NT2/D1 (cell line): ENCODE measurements at regions not wholly inside any gene's neighbourhood (a gene's known extent, or its start where the extent isn't known, plus 50 kb on each side); places are given as distances from the start of the nearest gene placed in this dataset.
"Not testable (repeated sequence)": the region's sequence is repeated elsewhere in the genome, so short reads cannot be mapped to it uniquely, and the experiment has no call there.

Experiments used
- DNase-seq: peaks from one replicate; pipeline ENCODE4 v3.0.0-alpha.2; 2011; ENCODE audit warnings: low read depth, low spot score
- H3K27me3 ChIP-seq: 2 replicates; pipeline ENCODE4 v1.6.0; 2011; ENCODE audit warnings: mild to moderate bottlenecking; ENCODE audit not compliant: insufficient read length, insufficient read depth
- H3K36me3 ChIP-seq: 2 replicates; pipeline ENCODE4 v1.6.1; 2011; ENCODE audit warnings: mild to moderate bottlenecking, low read length, mixed read lengths; ENCODE audit not compliant: insufficient read depth, insufficient read length
- H3K4me1 ChIP-seq: 2 replicates; pipeline ENCODE4 v1.5.1; 2011; ENCODE audit not compliant: insufficient read depth, insufficient read length
- H3K4me3 ChIP-seq: 2 replicates; pipeline ENCODE4 v1.5.1; 2011; ENCODE audit warnings: low read depth; ENCODE audit not compliant: insufficient read length
- H3K9ac ChIP-seq: 2 replicates; pipeline ENCODE4 v1.6.0; 2011; ENCODE audit warnings: low read depth; ENCODE audit not compliant: insufficient read length
- H3K9me3 ChIP-seq: 2 replicates; pipeline ENCODE4 v1.5.1; 2011; ENCODE audit warnings: mild to moderate bottlenecking, low read length; ENCODE audit not compliant: insufficient read depth
- SUZ12 ChIP-seq: IDR thresholded peaks from 2 replicates; pipeline ENCODE4 v1.6.1; 2011; ENCODE audit not compliant: insufficient read length, insufficient read depth; ENCODE audit errors: extremely low read depth
- YY1 ChIP-seq: IDR thresholded peaks from 2 replicates; pipeline ENCODE4 v1.6.1; 2011; ENCODE audit not compliant: insufficient read length, insufficient read depth
- ZNF274 ChIP-seq: IDR thresholded peaks from 2 replicates; pipeline ENCODE4 v1.6.1; 2011; ENCODE audit warnings: mild to moderate bottlenecking, low read depth, low read length

DNA sequence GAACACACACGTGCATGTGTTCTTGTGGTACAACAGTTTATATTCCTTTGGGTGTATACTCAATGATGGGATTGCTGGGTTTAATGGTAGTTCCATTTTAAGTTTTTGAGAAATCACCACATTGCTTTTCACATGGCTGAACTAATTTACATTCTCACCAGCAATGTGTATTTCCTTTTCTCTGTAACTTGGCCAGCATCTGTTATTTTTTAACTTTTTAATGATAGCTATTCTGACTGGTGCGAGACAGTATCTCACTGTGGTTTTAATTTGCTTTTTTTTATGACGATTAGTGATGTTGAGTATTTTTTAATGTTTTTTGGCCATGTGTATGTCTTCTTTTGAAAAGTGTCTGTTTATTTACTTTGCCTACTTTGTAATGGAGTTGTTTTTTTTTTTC is 256.6 kb downstream of the ZWINT start:
- Histone ChIP-seq H3K4me3 (no peak overlapping the region), H3K4me1 (no peaks in the 10 kb centered on the region), H3K36me3 (no peaks in the 10 kb centered on the region), H3K9me3 (no peaks in the 10 kb centered on the region), H3K27me3 (no peaks in the 10 kb centered on the region), H3K9ac (no peak overlapping the region)
- no peak for TF ChIP-seq ZNF274
- no peak for TF ChIP-seq SUZ12
- TF ChIP-seq YY1, result no peak
- DNase-seq, result no peak

DNA sequence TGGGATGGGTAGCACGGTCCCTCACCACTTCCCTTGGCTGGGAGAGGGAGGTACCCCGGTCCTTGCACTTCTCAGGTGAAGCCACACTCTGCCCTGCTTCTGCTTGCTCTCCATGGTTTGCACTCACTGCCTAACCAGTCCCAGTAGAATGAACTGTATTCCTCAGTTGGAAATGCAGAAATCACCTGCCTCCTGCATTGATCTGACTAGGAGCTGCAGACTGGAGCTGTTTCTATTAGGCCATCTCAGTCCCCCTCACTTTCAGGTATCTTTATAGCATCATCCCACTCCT is 264.9 kb downstream of the ZWINT start:
- Histone ChIP-seq H3K27me3 (no peaks in the 10 kb centered on the region), H3K36me3 (no peaks in the 10 kb centered on the region), H3K4me1 (no peaks in the 10 kb centered on the region), H3K9ac (no peak overlapping the region), H3K4me3 (no peak overlapping the region), H3K9me3 (0 out of 2 replicates have a peak, but pooled peaks cover under 1% of the 10 kb centered on the region)
- TF ChIP-seq ZNF274 (no peak), YY1 (no peak)
- DNase-seq, result no peak

DNA sequence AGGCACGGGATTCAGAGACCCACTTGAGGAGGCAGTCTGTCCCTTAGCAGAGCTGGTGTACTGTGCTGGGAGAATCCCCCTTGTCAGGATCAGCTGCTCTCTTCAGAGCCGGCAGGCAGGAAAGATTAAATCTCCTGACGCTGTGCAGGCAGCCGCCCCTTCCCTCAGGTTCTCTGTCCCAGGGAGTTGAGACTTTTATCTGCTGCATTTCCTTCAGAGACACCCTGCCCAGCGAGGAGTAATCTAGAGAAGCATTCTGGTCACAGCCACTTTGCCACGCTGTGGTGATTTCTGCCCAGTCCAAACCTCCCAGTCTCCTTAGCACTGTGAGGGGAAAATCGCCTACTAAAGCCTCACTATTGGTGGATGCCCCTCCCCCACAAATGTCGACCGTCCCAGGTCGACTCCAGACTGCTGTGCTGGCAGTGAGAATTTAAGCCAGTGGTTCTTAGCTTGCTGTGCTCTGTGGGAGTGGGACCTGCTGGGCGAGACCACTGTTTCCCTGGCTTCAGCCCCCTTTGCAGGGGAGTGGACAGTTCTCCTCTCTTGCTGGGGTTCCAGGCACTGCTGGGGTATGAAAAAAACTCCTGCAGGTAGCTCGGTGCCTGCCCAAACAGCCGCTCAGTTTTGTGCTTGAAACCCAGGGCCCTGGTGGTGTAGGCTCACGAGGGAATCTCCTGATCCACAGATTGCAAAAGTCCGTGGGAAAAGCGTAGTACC is 265.4 kb downstream of the ZWINT start:
- TF ChIP-seq SUZ12, result no peak
- TF ChIP-seq YY1, result no peak
- no peak for TF ChIP-seq ZNF274
- Histone ChIP-seq H3K27me3 (no peaks in the 10 kb centered on the region), H3K36me3 (no peaks in the 10 kb centered on the region), H3K9ac (no peak overlapping the region), H3K9me3 (0 out of 2 replicates have a peak, but pooled peaks cover 3% of the 10 kb centered on the region), H3K4me1 (no peaks in the 10 kb centered on the region), H3K4me3 (no peak overlapping the region)
- no peak for DNase-seq

DNA sequence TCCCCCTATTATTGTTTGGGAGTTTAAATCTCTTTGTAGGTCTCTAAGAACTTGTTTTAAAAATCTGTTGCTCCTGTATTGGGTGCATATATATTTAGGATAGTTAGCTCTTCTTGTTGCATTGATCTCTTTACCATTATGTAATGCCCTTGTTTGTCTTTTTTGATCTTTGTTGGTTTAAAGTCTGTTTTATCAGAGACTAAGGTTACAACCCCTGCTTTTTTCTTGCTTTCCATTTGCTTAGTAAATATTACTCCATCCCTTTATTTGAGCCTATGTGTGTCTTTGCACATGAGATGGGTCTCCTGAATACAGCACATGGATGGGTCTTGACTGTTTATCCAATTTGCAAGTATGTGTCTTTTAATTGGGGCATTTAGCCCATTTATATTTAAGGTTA is 267.4 kb downstream of the ZWINT start:
- H3K4me3 ChIP-seq, H3K4me1 ChIP-seq, H3K27me3 ChIP-seq, DNase-seq, H3K36me3 ChIP-seq, H3K9me3 ChIP-seq, H3K9ac ChIP-seq: not testable (repeated sequence)

DNA sequence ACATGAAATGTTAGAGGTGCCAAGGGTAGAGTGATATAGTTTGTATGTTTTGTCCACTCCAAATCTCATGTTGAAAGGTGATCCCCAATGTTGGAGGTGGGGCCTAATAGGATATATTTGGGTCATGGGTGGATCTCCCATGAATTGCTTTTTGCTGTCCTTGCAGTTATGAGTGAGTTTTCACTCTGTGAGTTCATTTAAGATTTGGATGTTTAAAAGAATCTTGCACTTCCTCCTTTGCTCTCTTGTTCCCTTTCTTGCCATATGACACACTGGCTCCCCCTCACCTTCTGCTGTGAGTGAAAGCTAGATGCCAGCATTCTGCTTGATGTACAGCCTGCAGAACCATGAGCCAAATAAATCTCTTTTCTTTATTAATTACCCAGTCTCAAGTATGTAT is 269.2 kb downstream of the ZWINT start:
- H3K36me3 ChIP-seq, result no peaks in the 10 kb centered on the region
- no peak overlapping the region for H3K4me3 ChIP-seq
- no peak overlapping the region for H3K9ac ChIP-seq
- no peaks in the 10 kb centered on the region for H3K4me1 ChIP-seq
- 0 out of 2 replicates have a peak, but pooled peaks cover 3% of the 10 kb centered on the region for H3K9me3 ChIP-seq
- H3K27me3 ChIP-seq, result no peaks in the 10 kb centered on the region
- no peak for TF ChIP-seq YY1
- no peak for TF ChIP-seq ZNF274
- TF ChIP-seq SUZ12, result no peak
- DNase-seq, result no peak

DNA sequence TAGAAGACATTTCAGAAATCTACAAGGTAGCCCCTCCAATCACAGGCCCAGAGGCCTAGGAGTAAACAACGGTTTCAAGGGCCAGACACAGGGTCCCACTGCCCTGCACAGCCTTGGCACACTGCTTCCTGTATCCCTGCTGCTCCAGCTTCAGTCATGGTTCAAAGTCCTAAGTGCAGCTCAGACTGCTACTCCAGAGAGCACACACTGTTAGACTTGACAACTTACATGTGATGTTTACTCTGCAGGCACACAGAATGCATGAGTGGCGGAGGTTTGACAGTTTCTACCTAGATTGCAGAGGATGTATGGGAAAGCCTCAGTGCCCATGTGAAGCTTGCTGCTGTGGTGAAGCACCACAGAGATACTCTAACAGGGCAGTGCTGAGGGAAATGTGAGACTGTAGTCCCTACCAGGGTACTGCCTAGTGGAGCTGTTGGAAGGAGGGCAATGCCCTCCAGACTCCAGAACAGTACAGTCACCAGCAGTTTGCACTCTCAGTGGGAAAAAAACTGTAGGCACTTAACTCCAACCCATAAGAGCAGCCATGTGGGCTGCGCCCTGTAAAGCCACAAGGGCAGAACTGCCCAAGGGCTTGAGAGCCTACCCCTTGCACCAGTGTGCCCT is 270.0 kb downstream of the ZWINT start:
- no peak for TF ChIP-seq SUZ12
- TF ChIP-seq ZNF274, result no peak
- Histone ChIP-seq H3K4me3 (no peak overlapping the region), H3K27me3 (no peaks in the 10 kb centered on the region), H3K4me1 (no peaks in the 10 kb centered on the region), H3K36me3 (no peaks in the 10 kb centered on the region), H3K9ac (no peak overlapping the region), H3K9me3 (0 out of 2 replicates have a peak, but pooled peaks cover 3% of the 10 kb centered on the region)
- DNase-seq, result no peak

DNA sequence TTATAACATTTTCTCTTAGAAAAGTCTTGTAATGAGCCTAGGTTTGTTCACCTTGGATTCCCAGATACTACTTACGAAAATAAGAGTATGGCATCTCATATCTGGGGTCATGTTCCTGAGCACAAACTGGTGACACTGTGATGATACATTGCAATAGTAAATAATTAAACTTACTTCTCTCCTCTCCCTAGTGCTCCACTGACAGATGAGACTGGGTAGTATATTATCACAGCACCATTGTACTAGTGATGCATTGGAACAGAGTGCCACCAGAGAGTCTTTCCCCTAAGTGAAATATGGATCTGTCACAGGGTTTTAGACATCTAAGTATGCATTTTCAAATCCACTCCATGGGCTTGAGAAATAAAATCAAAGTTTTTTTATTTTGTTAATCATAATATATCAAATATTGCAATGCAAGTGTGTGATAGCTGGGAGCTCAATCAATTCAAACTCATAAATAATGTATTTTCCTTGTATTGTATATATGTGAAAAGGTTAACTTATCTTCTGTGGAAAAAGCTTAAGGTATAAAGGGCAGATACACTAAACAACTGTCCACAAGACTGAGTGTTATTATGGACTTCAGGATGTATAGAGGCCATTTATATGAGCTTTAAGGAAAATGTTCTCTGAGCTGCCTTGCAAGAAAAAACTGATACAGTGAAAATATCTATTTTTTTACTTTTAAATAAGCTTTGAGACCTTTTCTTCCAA is 275.5 kb downstream of the ZWINT start:
- Histone ChIP-seq H3K27me3 (no peaks in the 10 kb centered on the region), H3K9me3 (no peaks in the 10 kb centered on the region), H3K36me3 (no peaks in the 10 kb centered on the region), H3K9ac (no peak overlapping the region), H3K4me3 (no peak overlapping the region), H3K4me1 (no peaks in the 10 kb centered on the region)
- DNase-seq, result no peak
- no peak for TF ChIP-seq SUZ12
- TF ChIP-seq ZNF274, result no peak
- TF ChIP-seq YY1, result no peak
